GM18505 (cell line): ENCODE measurements at regions not wholly inside any gene's neighbourhood (a gene's known extent, or its start where the extent isn't known, plus 50 kb on each side); places are given as distances from the start of the nearest gene placed in this dataset.

Experiments
- ATAC-seq: cut with Tn5 transposase; IDR thresholded peaks from one replicate; pipeline ENCODE4 v1.9.1; 2021; ENCODE audit not compliant: unreplicated experiment
- POLR2A ChIP-seq: IDR thresholded peaks from 4 replicates; pipeline ENCODE4 v1.6.1; 2011; ENCODE audit warnings: borderline replicate concordance; ENCODE audit not compliant: insufficient read depth, insufficient read length; ENCODE audit errors: extremely low read depth

DNA sequence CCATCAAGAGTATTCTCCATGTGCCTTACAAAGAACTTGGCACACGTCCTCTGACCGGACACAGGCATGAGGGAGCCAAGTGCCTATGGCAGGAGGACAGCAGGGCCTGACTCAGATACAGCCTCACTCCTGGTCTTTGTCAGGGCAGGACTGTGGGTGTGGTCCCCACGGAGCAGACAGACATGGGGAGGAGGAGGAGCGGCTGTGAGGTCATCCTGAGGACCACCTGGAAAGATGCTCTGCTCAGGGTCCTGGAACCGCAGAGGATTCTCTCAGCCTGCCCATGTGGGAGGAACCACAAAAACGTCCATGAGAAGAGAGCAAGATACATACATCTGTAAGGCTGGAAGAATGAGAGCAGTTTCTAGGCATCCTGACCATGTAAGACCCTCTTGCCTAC, 576.3 kb downstream of the BRD1 start:
- TF ChIP-seq POLR2A: no peak
- ATAC-seq: no peak

DNA sequence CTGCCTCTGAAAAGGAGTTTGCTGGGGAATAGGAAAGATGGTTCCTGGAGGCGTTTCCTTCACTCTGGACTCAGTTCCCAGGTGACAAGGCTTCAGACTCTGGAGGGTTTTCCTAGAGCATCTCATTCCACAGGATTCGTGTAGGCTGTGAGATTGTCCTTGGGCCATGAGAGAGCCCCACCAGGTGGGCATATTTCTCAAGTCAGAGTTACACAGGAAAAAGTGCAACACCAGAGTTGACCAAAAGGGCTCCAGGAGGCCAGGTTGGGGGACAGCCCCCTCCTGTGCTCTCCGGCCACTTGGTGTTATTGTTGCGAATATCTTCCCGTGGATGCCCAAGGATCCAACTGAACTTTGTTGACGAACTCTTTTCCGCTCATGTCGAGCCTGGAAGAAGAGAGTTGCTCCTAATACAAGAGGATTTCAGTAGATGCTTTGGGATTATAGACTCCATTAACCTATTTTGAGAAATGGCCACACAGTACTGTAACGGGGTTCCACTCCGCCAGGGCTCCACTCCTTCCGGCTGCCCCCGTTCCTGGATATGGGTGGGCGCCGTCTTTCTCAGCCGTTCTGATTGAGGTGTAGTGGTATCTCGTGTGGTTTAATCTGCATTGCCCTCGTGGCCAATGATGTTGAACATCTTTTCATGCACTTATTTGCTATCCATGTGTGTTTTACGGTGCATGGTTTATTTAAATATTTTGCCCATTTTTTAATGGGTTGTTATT, 580.3 kb downstream of the BRD1 start:
- ATAC-seq: no peak
- no peak for TF ChIP-seq POLR2A

DNA sequence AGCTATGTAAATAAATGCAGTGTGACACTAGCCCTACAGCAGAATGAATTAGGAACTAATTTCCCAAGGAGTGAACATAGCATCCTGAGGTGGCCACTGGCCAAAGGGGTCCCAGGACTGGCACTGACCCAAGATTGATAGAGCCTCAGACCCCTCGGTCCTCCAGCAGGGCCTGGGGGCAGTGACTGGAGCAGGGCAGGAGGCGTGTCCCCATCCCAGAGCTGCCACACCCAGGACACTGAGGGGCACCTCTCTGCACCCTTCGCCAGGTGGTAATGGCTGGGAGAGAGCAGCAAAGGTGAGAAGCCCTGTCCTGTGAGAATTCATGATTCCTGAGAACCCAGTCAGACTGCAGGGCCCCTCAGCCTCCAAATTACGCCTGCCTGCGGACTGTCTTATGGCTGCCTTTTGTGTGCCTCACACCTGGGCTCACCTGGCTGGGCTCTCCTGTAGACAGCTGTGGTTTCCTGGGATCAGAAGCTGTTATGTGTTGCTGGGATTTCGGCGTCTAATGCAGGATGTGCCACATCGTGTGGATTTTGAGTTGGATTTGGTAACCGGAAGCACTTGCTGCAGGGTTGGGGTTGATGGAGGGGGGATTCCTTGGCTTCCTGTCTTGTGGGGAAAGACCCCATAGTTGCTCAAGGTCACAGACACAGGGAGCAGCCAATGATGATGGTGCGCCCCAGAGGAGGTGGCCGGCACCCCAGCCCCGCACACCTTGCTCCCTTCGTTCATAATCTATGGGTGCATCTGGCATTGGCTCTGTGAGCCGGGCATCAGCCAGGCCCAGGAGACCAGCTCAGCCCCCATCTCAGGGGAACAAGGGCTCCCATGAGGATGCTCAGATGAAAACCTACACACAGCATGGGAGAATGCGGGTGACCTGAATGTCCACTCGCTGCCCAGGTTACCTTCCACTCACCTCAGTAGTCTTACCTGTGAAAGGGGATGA, 582.9 kb downstream of the BRD1 start:
- ATAC-seq: no peak
- no peak for TF ChIP-seq POLR2A

DNA sequence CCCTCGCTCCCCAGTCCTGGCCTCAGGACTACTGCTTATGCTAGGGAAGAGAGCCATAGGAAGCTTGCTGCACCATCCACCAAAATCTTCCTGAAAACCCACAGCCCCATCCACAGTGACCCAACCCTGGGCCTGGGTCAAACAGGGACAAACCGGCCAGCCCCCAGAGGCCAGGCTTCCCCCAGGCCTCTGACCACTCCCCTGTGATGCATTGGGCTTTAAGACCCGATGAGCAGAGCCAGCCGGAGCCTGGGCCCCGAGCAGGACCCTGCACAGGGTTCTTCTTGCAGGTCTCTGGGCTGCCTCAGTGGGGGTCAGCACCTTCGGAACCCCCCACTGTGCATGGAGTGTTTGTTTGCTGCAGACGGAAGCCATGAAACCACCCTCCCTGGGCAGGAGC, 583.7 kb downstream of the BRD1 start:
- no peak for ATAC-seq

DNA sequence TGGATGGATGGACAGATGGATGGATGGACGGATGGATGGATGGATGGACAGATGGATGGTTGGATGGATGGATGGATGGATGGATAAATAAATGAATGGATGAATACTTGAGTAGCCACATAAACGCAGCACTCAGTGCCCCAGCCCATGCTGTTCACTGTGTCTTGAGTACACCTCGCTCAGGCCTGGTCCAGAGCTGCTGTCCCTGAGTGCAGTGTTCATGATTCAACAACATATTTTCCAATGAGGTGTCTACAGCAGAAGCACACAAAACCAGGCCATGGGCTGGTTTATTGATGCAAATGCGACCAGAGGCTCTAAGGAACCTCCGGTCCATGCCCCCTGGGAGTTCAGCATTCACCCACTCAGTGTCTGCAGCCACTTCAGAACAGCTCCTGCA, 584.3 kb downstream of the BRD1 start:
- no peak for TF ChIP-seq POLR2A
- no peak for ATAC-seq

More for the DNA sequence above, 583.7 kb downstream of the BRD1 start:
- TF ChIP-seq POLR2A: no peak

DNA sequence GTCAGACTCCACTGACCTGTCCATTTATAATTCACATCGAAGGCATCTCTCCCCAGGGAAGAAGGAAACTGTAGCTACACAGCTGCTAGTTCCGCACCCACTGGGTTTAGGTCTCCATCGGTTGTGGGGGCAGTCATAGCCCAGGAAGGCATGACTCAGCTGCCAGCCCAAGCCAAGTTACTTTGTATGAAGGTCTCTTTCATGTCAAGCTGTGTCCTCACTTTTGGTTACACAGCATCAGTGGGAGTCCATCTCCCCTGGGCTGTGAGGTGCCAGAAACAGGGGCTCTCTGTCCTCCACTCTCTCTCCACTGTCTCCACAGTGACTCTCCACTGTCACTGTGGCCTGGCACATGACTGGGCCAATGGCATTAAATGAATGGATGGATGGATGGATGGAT, 585.2 kb downstream of the BRD1 start:
- no peak for TF ChIP-seq POLR2A
- no peak for ATAC-seq

DNA sequence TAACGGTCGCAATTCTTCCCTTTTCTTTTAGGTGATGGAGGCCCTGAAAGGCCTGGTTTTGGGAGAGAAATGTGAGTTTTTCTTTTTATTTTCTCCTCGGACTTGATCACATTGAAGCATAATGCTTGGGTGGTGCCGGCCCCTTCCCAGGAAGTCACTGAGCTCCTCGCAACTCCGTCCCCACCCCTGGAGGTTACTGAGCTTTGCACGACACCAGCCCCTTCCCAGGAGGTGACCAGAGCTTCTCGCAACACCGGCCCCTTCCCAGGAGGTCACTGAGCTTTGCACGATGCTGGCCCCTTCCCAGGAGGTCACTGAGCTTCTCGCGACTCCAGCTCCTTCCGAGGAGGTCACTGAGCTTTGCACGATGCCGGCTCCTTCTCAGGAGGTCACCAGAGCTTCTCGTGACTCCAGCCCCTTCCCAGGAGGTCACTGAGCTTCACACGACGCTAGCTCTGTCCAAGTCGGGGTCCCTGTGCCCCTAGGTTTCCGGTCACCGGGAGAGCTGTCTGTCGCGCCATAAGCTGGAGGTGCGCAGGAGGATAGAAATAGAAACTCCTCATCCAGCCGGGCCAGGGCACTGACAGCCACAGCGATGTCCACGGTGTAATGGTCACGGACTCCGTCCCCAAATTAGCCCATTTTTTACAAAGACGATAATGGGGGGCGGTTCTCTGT, 586.4 kb downstream of the BRD1 start:
- no peak for TF ChIP-seq POLR2A
- no peak for ATAC-seq

DNA sequence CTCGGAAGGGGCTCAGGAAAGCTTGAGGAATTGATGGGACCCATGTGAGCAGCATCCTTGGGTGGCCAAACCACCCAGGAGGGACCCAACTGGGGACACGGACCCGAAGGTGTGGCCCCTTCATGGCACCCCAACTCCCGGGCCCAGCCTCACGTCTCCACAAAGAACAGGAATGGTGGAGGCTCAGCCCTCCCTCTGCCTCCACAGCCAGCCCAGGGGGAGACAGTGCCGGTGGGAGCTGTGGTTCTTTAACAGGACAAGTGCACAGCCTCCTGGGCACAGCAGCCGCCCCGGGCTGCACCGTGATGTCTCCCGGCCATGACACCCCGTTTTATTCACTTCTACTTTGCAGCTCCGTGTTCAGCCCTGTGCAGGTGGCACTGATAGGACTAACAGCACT, 587.2 kb downstream of the BRD1 start:
- no peak for TF ChIP-seq POLR2A
- no peak for ATAC-seq

DNA sequence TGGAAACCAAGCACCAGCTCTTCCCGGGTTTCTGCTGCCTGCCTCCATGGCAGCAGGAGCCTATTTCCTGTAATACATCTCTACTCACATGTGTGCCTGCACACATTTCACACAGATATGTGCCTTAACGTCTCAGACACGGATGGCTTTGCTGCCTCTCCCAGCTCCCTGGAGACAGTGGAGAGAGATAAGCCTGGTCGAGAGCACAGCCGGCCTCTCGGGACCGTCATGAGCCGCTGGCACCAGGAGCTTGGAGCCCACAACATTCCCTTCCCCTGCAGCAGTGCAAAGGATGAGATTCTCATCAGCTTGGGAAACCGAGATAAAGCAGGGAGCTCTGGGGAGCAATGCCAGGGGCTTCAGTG, 587.7 kb downstream of the BRD1 start:
- no peak for ATAC-seq
- TF ChIP-seq POLR2A: no peak

DNA sequence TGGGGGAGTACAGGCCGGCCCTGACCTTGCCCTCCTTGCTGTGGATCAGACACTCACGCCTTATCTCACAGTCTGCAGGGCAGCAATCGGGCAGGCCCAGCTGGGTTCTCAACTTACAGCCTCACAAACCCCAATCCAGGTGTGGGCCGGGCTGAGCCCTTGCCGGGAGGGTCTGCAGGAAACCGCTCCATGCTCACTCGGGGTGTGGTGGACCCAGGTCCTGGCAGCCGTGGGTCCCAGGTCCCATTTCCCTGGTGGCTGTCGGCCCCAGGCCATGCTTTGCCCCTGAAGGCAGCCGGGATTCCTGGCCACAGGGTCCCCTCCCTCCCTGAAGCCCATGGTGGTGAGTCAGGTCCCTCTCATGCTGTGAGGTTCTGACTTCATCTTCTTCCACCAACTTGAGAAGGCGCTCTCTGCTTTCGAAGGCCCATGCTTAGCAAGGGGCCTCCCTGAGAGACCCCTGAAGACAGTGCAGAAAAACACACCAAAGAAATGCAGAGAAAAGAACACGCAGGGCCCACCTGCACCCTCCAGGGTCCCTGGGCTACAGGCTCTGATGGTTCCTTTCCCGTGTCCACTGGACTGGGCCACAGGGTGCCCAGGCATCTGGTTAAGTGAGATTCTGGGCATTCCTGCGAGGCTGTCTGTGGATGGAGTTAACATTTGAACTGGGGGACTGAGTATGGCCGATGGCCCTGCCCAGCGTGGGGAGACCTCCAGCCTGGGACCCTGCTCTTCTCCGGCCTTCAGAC, 588.2 kb downstream of the BRD1 start:
- ATAC-seq: no peak
- TF ChIP-seq POLR2A: no peak

DNA sequence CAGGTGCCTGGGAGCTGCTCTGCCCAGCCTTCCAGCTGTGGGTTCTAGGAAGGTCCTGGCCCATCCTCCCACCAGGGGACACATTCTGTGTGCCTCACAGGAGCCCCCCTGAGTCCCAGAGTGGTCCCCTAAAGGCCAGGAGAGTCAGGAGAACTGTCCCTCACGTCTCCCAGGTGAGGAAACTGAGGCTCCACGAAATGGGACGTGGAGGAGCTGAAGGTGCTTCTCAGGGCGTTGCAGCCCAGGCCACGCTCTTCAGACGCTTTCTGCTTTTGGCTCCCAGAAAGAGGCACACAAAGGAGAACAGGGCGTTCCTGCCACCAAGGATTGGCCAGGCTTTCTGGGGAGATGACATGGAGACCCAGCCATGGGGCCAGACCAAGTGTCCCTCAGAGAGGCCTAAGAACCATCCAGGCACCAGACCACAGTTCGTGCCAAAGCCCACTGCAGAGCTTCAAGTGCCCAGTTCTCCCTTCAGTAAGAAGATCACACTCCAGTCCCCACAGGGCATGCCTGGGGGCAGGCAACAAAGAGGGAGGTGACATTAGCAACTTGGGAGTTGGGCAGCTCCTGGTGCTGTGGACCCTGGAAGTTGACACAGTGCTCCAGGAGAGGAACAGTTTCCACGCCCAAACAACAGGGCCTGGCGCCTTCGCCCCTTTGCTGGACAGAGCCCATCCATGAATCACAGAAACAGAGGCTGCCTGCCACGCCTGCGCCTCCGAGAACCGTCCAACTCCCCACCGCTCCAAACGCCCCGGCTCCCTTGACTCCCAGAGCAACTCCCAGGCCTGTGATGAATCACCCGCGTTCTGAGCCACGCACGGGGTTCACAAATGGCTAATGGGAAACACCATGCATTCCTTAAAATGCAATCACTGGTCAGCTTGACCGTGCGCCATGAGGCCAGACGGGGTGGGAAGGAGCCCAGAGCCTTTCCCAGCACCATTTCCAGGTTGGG, 589.2 kb downstream of the BRD1 start:
- TF ChIP-seq POLR2A: no peak
- ATAC-seq: no peak

DNA sequence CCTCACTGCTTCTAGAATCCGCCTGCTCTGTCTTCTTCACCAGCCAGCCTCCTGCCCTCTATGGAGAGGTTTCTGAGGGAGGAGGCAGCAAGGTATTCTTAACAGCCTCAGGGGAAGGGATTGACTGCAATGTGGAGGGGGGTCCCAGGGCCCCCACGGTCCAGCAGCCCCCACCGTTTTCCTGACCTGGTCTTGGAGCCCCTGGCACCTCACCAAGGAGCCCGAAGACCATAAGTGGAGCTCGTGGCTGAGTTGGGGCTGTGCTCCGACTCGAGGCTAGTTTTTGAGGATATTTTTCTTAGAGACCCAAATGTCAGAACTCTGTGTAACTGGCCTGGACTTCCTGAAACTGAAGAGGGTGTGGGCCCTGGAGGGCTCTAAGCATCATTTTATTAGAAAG, 590.0 kb downstream of the BRD1 start:
- ATAC-seq: no peak
- TF ChIP-seq POLR2A: no peak
